SH-SY5Y (cell line): ENCODE measurements at regions not wholly inside any gene's neighbourhood (a gene's known extent, or its start where the extent isn't known, plus 50 kb on each side); places are given as distances from the start of the nearest gene placed in this dataset.

Source experiments
- GATA2 ChIP-seq: IDR thresholded peaks from 2 replicates; pipeline ENCODE4 v1.6.1; 2011; ENCODE audit warnings: mild to moderate bottlenecking, low read depth, low read length
- GATA3 ChIP-seq: IDR thresholded peaks from 2 replicates; pipeline ENCODE4 v1.6.1; 2011; ENCODE audit warnings: low read depth, mild to moderate bottlenecking, low read length, moderate library complexity

GRCh38 chr4:134999169-134999568, 797.6 kb upstream of the PABPC4L start:
- no peak for TF ChIP-seq GATA3
- TF ChIP-seq GATA2, result no peak

GRCh38 chr4:134961963-134962362, 760.4 kb upstream of the PABPC4L start:
- TF ChIP-seq GATA3 (no peak), GATA2 (no peak)

GRCh38 chr4:134958862-134959261, 757.3 kb upstream of the PABPC4L start:
- TF ChIP-seq GATA3, result no peak
- no peak for TF ChIP-seq GATA2

- TF ChIP-seq GATA2 (no peak), GATA3 (no peak)
These were observed 753.5 kb upstream of the PABPC4L start for GRCh38 chr4:134955059-134955458.

GRCh38 chr4:134952775-134953174, 751.2 kb upstream of the PABPC4L start:
- TF ChIP-seq GATA2, result no peak
- TF ChIP-seq GATA3, result no peak

GRCh38 chr4:134952305-134952704, 750.7 kb upstream of the PABPC4L start:
- TF ChIP-seq GATA3 (no peak), GATA2 (no peak)

GRCh38 chr4:134948110-134948642, 746.6 kb upstream of the PABPC4L start:
- no peak for TF ChIP-seq GATA2
- TF ChIP-seq GATA3, result no peak

GRCh38 chr4:134944115-134944514, 742.5 kb upstream of the PABPC4L start:
- TF ChIP-seq GATA2 (no peak), GATA3 (no peak)

GRCh38 chr4:134936014-134936413, 734.4 kb upstream of the PABPC4L start:
- TF ChIP-seq GATA3 (no peak), GATA2 (no peak)

- TF ChIP-seq GATA2 (no peak), GATA3 (no peak)
These were observed 733.7 kb upstream of the PABPC4L start for GRCh38 chr4:134935320-134935719.

- TF ChIP-seq GATA3, result no peak
- no peak for TF ChIP-seq GATA2
These were observed 732.6 kb upstream of the PABPC4L start for GRCh38 chr4:134934036-134934808.

GRCh38 chr4:134915355-134915754, 713.8 kb upstream of the PABPC4L start:
- TF ChIP-seq GATA2 (no peak), GATA3 (no peak)

GRCh38 chr4:134911941-134912340, 710.4 kb upstream of the PABPC4L start:
- TF ChIP-seq GATA3, result no peak
- no peak for TF ChIP-seq GATA2

- no peak for TF ChIP-seq GATA3
- TF ChIP-seq GATA2, result no peak
These were observed 704.9 kb upstream of the PABPC4L start for GRCh38 chr4:134906404-134907023.

GRCh38 chr4:134905061-134905460, 703.5 kb upstream of the PABPC4L start:
- no peak for TF ChIP-seq GATA2
- no peak for TF ChIP-seq GATA3

GRCh38 chr4:134888156-134888555, 686.6 kb upstream of the PABPC4L start:
- TF ChIP-seq GATA2 (no peak), GATA3 (no peak)
